ENCODE measurements at regions not wholly inside any gene's neighbourhood (a gene's known extent, or its start where the extent isn't known, plus 50 kb on each side); places are given as distances from the start of the nearest gene placed in this dataset.

GRCh38 chr11:13102513-13102840 is 93.4 kb downstream of the RASSF10 start:
- no peaks in the 10 kb centered on the region for H3K27me3 ChIP-seq (ENCODE audit: insufficient read depth, low read length)
- no peaks in the 10 kb centered on the region for H3K9me3 ChIP-seq (ENCODE audit: insufficient read depth, low read depth, low read length)
- H2AK5ac ChIP-seq (ENCODE audit: low read length): no peak overlapping the region
- H2BK12ac ChIP-seq (ENCODE audit: low read length): no peak overlapping the region
- H3K14ac ChIP-seq (ENCODE audit: low read length): no peak overlapping the region
- no peak overlapping the region for H2BK5ac ChIP-seq (ENCODE audit: low read depth, low read length, poor library complexity)
- H2BK120ac ChIP-seq (ENCODE audit: insufficient read depth, low read length, poor library complexity): no peak overlapping the region
- no peak overlapping the region for H3K4me2 ChIP-seq (ENCODE audit: low read length)
- H3K23ac ChIP-seq (ENCODE audit: low read length): no peak overlapping the region
- H4K12ac ChIP-seq (ENCODE audit: low read depth, low read length): no peak overlapping the region
- H3K4me1 ChIP-seq (ENCODE audit: control insufficient read depth in 1 of 2, insufficient read depth in 2 of 2, low read length in 2 of 2): peaks cover 0 to 3% of the 10 kb centered on the region in 2 experiments
- WGBS (ENCODE audit: extremely low coverage, insufficient coverage, insufficient read length): no CpG with 5 or more reads among the region's 2 CpGs
- no peaks in the 10 kb centered on the region for H3K36me3 ChIP-seq (ENCODE audit: control insufficient read depth in 1 of 2, insufficient read depth in 2 of 2, low read length in 2 of 2)
- H3K79me2 ChIP-seq (ENCODE audit: control insufficient read depth, insufficient read depth, low read length, poor library complexity): no peaks in the 10 kb centered on the region
- DNase-seq: no peak
- no peak overlapping the region for H4K91ac ChIP-seq (ENCODE audit: low read depth, low read length)
- no peak overlapping the region for H3K18ac ChIP-seq (ENCODE audit: low read length)
- H3K4ac ChIP-seq (ENCODE audit: low read depth, low read length): no peak overlapping the region
- no peak overlapping the region for H2AFZ ChIP-seq (ENCODE audit: insufficient read depth, low read length, poor library complexity)
- H3K4me3 ChIP-seq (ENCODE audit: low read depth, low read length): no peak overlapping the region
- H3K9ac ChIP-seq (ENCODE audit: low read length): no peak overlapping the region
- no peak overlapping the region for H4K8ac ChIP-seq (ENCODE audit: low read depth, low read length)
- no peak overlapping the region for H3K27ac ChIP-seq (ENCODE audit: low read depth, low read length)
- no peaks in the 10 kb centered on the region for H3K79me1 ChIP-seq (ENCODE audit: low read length)

- Histone ChIP-seq H4K91ac (ENCODE audit: low read depth, low read length) (no peak overlapping the region), H2BK5ac (ENCODE audit: low read depth, low read length, poor library complexity) (no peak overlapping the region), H3K14ac (ENCODE audit: low read length) (no peak overlapping the region), H3K79me2 (ENCODE audit: control insufficient read depth, insufficient read depth, low read length, poor library complexity) (no peaks in the 10 kb centered on the region), H3K18ac (ENCODE audit: low read length) (no peak overlapping the region), H2BK12ac (ENCODE audit: low read length) (no peak overlapping the region), H3K27ac (ENCODE audit: low read depth, low read length) (no peak overlapping the region), H2AK5ac (ENCODE audit: low read length) (no peak overlapping the region), H3K4ac (ENCODE audit: low read depth, low read length) (no peak overlapping the region), H3K23ac (ENCODE audit: low read length) (no peak overlapping the region), H2BK120ac (ENCODE audit: insufficient read depth, low read length, poor library complexity) (no peak overlapping the region), H4K8ac (ENCODE audit: low read depth, low read length) (no peak overlapping the region), H3K9ac (ENCODE audit: low read length) (no peak overlapping the region), H3K27me3 (ENCODE audit: insufficient read depth, low read length) (no peaks in the 10 kb centered on the region), H3K79me1 (ENCODE audit: low read length) (no peaks in the 10 kb centered on the region), H2AFZ (ENCODE audit: insufficient read depth, low read length, poor library complexity) (no peak overlapping the region), H3K36me3 (ENCODE audit: control insufficient read depth in 1 of 2, insufficient read depth in 2 of 2, low read length in 2 of 2) (no peaks in the 10 kb centered on the region), H3K4me2 (ENCODE audit: low read length) (no peak overlapping the region), H3K4me3 (ENCODE audit: low read depth, low read length) (no peak overlapping the region), H3K9me3 (ENCODE audit: insufficient read depth, low read depth, low read length) (no peaks in the 10 kb centered on the region), H3K4me1 (ENCODE audit: control insufficient read depth in 1 of 2, insufficient read depth in 2 of 2, low read length in 2 of 2) (peaks cover 0 to 3% of the 10 kb centered on the region in 2 experiments), H4K12ac (ENCODE audit: low read depth, low read length) (no peak overlapping the region)
- no peak for DNase-seq
- no CpG with 5 or more reads among the region's 5 CpGs for WGBS (ENCODE audit: extremely low coverage, insufficient coverage, insufficient read length)
Observed at GRCh38 chr11:13102865-13103539, 93.9 kb downstream of the RASSF10 start.

- Histone ChIP-seq H3K4me3 (ENCODE audit: low read depth, low read length) (no peak overlapping the region), H3K36me3 (ENCODE audit: control insufficient read depth in 1 of 2, insufficient read depth in 2 of 2, low read length in 2 of 2) (no peaks in the 10 kb centered on the region), H2BK5ac (ENCODE audit: low read depth, low read length, poor library complexity) (no peak overlapping the region), H3K9ac (ENCODE audit: low read length) (no peak overlapping the region), H4K12ac (ENCODE audit: low read depth, low read length) (no peak overlapping the region), H2BK120ac (ENCODE audit: insufficient read depth, low read length, poor library complexity) (no peak overlapping the region), H2BK12ac (ENCODE audit: low read length) (no peak overlapping the region), H3K27me3 (ENCODE audit: insufficient read depth, low read length) (no peaks in the 10 kb centered on the region), H3K79me2 (ENCODE audit: control insufficient read depth, insufficient read depth, low read length, poor library complexity) (no peaks in the 10 kb centered on the region), H3K4ac (ENCODE audit: low read depth, low read length) (no peak overlapping the region), H3K27ac (ENCODE audit: low read depth, low read length) (no peak overlapping the region), H3K23ac (ENCODE audit: low read length) (no peak overlapping the region), H3K79me1 (ENCODE audit: low read length) (peaks cover 7% of the 10 kb centered on the region), H3K9me3 (ENCODE audit: insufficient read depth, low read depth, low read length) (no peaks in the 10 kb centered on the region), H3K4me2 (ENCODE audit: low read length) (no peak overlapping the region), H2AK5ac (ENCODE audit: low read length) (no peak overlapping the region), H3K14ac (ENCODE audit: low read length) (no peak overlapping the region), H4K91ac (ENCODE audit: low read depth, low read length) (no peak overlapping the region), H2AFZ (ENCODE audit: insufficient read depth, low read length, poor library complexity) (no peak overlapping the region), H4K8ac (ENCODE audit: low read depth, low read length) (no peak overlapping the region), H3K4me1 (ENCODE audit: control insufficient read depth in 1 of 2, insufficient read depth in 2 of 2, low read length in 2 of 2) (peaks cover 3 to 8% of the 10 kb centered on the region in 2 experiments), H3K18ac (ENCODE audit: low read length) (no peak overlapping the region)
- DNase-seq: no peak
- WGBS (ENCODE audit: extremely low coverage, insufficient coverage, insufficient read length): no CpG with 5 or more reads among the region's 2 CpGs
Observed at GRCh38 chr11:13103962-13104554, 94.9 kb downstream of the RASSF10 start.

- no peak overlapping the region for H3K4me3 ChIP-seq (ENCODE audit: low read depth, low read length)
- H2AFZ ChIP-seq (ENCODE audit: insufficient read depth, low read length, poor library complexity): no peak overlapping the region
- H3K27ac ChIP-seq (ENCODE audit: low read depth, low read length): no peak overlapping the region
- H4K91ac ChIP-seq (ENCODE audit: low read depth, low read length): no peak overlapping the region
- no peak overlapping the region for H3K9ac ChIP-seq (ENCODE audit: low read length)
- no peak overlapping the region for H3K14ac ChIP-seq (ENCODE audit: low read length)
- no peaks in the 10 kb centered on the region for H3K9me3 ChIP-seq (ENCODE audit: insufficient read depth, low read depth, low read length)
- H4K12ac ChIP-seq (ENCODE audit: low read depth, low read length): no peak overlapping the region
- H3K36me3 ChIP-seq (ENCODE audit: control insufficient read depth in 1 of 2, insufficient read depth in 2 of 2, low read length in 2 of 2): no peaks in the 10 kb centered on the region
- no CpG with 5 or more reads among the region's 5 CpGs for WGBS (ENCODE audit: extremely low coverage, insufficient coverage, insufficient read length)
- H3K4ac ChIP-seq (ENCODE audit: low read depth, low read length): no peak overlapping the region
- no peak overlapping the region for H2BK12ac ChIP-seq (ENCODE audit: low read length)
- no peak overlapping the region for H2AK5ac ChIP-seq (ENCODE audit: low read length)
- no peak overlapping the region for H4K8ac ChIP-seq (ENCODE audit: low read depth, low read length)
- no peak overlapping the region for H2BK120ac ChIP-seq (ENCODE audit: insufficient read depth, low read length, poor library complexity)
- H3K79me1 ChIP-seq (ENCODE audit: low read length): peaks cover 13% of the 10 kb centered on the region
- H3K18ac ChIP-seq (ENCODE audit: low read length): no peak overlapping the region
- H2BK5ac ChIP-seq (ENCODE audit: low read depth, low read length, poor library complexity): no peak overlapping the region
- peaks cover 8 to 9% of the 10 kb centered on the region in 2 experiments for H3K4me1 ChIP-seq (ENCODE audit: control insufficient read depth in 1 of 2, insufficient read depth in 2 of 2, low read length in 2 of 2)
- H3K79me2 ChIP-seq (ENCODE audit: control insufficient read depth, insufficient read depth, low read length, poor library complexity): no peaks in the 10 kb centered on the region
- DNase-seq: no peak
- no peak overlapping the region for H3K23ac ChIP-seq (ENCODE audit: low read length)
- H3K27me3 ChIP-seq (ENCODE audit: insufficient read depth, low read length): no peaks in the 10 kb centered on the region
- no peak overlapping the region for H3K4me2 ChIP-seq (ENCODE audit: low read length)
Observed at GRCh38 chr11:13104619-13105236, 95.6 kb downstream of the RASSF10 start.
